DMS153 treated with DMSO at 0.1 percent for 48 hours (cell line): ENCODE measurements at regions not wholly inside any gene's neighbourhood (a gene's known extent, or its start where the extent isn't known, plus 50 kb on each side); places are given as distances from the start of the nearest gene placed in this dataset.

Source experiments
- DNase-seq: peaks from one replicate; lab custom pipeline; 2025; ENCODE audit not compliant: unreplicated experiment; lab: John Stamatoyannopoulos, UW

- DNase-seq: no peak
Observed at GRCh38 chr12:18897823-18898222, 159.9 kb downstream of the CAPZA3 start.

- no peak for DNase-seq
Observed at GRCh38 chr12:18898470-18898869, 160.6 kb downstream of the CAPZA3 start.

GRCh38 chr12:18899162-18899561 lies 161.2 kb downstream of the CAPZA3 start:
- DNase-seq: no peak

- DNase-seq: no peak
Observed at GRCh38 chr12:18899678-18900317, 161.9 kb downstream of the CAPZA3 start.

GRCh38 chr12:18905134-18905533 lies 167.2 kb downstream of the CAPZA3 start:
- no peak for DNase-seq

- DNase-seq: no peak
Observed at GRCh38 chr12:18906395-18906794, 168.5 kb downstream of the CAPZA3 start.

GRCh38 chr12:18907127-18907526 lies 169.2 kb downstream of the CAPZA3 start:
- DNase-seq: no peak

GRCh38 chr12:18907728-18908127 lies 169.8 kb downstream of the CAPZA3 start:
- no peak for DNase-seq

GRCh38 chr12:18908191-18908590 lies 170.3 kb downstream of the CAPZA3 start:
- no peak for DNase-seq

- no peak for DNase-seq
Observed at GRCh38 chr12:18919871-18920511, 182.1 kb downstream of the CAPZA3 start.

- no peak for DNase-seq
Observed at GRCh38 chr12:18922851-18923250, 184.9 kb downstream of the CAPZA3 start.

GRCh38 chr12:18923721-18924120 lies 185.8 kb downstream of the CAPZA3 start:
- no peak for DNase-seq

- DNase-seq: no peak
Observed at GRCh38 chr12:18926188-18926587, 188.3 kb downstream of the CAPZA3 start.

- no peak for DNase-seq
Observed at GRCh38 chr12:18932211-18932610, 194.3 kb downstream of the CAPZA3 start.

- DNase-seq: no peak
Observed at GRCh38 chr12:18932715-18933114, 194.8 kb downstream of the CAPZA3 start.

GRCh38 chr12:18935371-18935965 lies 194.1 kb upstream of the PLEKHA5 start:
- no peak for DNase-seq

- no peak for DNase-seq
Observed at GRCh38 chr12:18939051-18939450, 190.5 kb upstream of the PLEKHA5 start.

GRCh38 chr12:18942669-18943068 lies 186.9 kb upstream of the PLEKHA5 start:
- no peak for DNase-seq

GRCh38 chr12:18943200-18943599 lies 186.3 kb upstream of the PLEKHA5 start:
- no peak for DNase-seq

- no peak for DNase-seq
Observed at GRCh38 chr12:18946106-18946505, 183.4 kb upstream of the PLEKHA5 start.

- DNase-seq: no peak
Observed at GRCh38 chr12:18951218-18951617, 178.3 kb upstream of the PLEKHA5 start.

GRCh38 chr12:18953505-18953904 lies 176.0 kb upstream of the PLEKHA5 start:
- DNase-seq: no peak

GRCh38 chr12:18955594-18955993 lies 173.9 kb upstream of the PLEKHA5 start:
- DNase-seq: no peak
